ENCODE measurements at regions not wholly inside any gene's neighbourhood (a gene's known extent, or its start where the extent isn't known, plus 50 kb on each side); places are given as distances from the start of the nearest gene placed in this dataset.

GRCh38 chr3:87158823-87159222, 68.3 kb upstream of the CHMP2B start:
- no peak for TF ChIP-seq CTCF (conservative IDR thresholded peaks at IDR 0.05; ENCODE audit: low read depth, low read length)
- TF ChIP-seq POLR2A (IDR thresholded peaks at IDR 0.05; ENCODE audit: low read depth, low read length), result no peak
- TF ChIP-seq SMC3 (IDR thresholded peaks at IDR 0.05; ENCODE audit: low read depth, low read length), result no peak
- TF ChIP-seq RCOR1 (IDR thresholded peaks at IDR 0.05; ENCODE audit: insufficient replicate concordance, low read length), result no peak
